ENCODE measurements at regions not wholly inside any gene's neighbourhood (a gene's known extent, or its start where the extent isn't known, plus 50 kb on each side); places are given as distances from the start of the nearest gene placed in this dataset.

DNA sequence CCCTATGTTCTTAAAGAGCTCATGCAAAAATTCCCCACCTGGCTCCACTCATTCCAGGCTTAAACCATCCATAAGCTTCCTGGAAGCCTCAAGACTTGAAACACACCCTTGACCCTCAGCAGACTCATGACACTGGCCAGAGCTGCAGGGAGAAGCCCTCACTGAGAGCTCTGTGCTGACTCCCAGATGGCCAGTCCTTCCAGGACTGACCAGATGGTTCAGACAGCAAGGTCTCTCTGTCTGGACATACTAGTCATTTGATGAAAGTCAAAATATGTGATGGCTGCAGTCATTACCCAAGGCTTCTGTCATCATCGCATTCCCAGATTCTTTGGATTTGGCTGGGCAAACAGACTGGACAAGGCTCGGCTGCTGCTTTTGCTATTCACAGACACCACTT is 397.4 kb downstream of the FOXO1 start:
- H3K4me2 ChIP-seq: no peak overlapping the region
- no peaks in the 10 kb centered on the region for H4K20me1 ChIP-seq (replicated peaks; ENCODE audit: insufficient read depth)
- no peaks in the 10 kb centered on the region for H3F3A ChIP-seq (replicated peaks; ENCODE audit: low read depth)
- Mint-ChIP-seq H3K9me3 (no peaks in the 10 kb centered on the region), H3K36me3 (ENCODE audit: low read depth) (no peaks in the 10 kb centered on the region), H3K4me1 (peaks cover 20% of the 10 kb centered on the region), H3K27me3 (ENCODE audit: insufficient read depth, low read depth, poor library complexity) (no peaks in the 10 kb centered on the region), H3K27ac (no peak overlapping the region), H3K4me3 (no peak overlapping the region)
- TF ChIP-seq STAT1 (IDR thresholded peaks at IDR 0.05; ENCODE audit: unreplicated experiment) (no peak), EZH2phosphoT487 (IDR thresholded peaks at IDR 0.05; ENCODE audit: unreplicated experiment) (no peak), ZNF114 (CRISPR knock-in tag; IDR thresholded peaks at IDR 0.05) (no peak), JUNB (IDR thresholded peaks at IDR 0.05; ENCODE audit: unreplicated experiment) (no peak), NANOG (IDR thresholded peaks at IDR 0.05; ENCODE audit: borderline replicate concordance) (no peak), POLR2AphosphoS5 (IDR thresholded peaks at IDR 0.05; ENCODE audit: low read depth) (no peak), ZNF331 (CRISPR knock-in tag; IDR thresholded peaks at IDR 0.05; ENCODE audit: low read depth) (no peak), EZH2 (IDR thresholded peaks at IDR 0.05; ENCODE audit: low read depth, unreplicated experiment) (no peak), CREB1 (CRISPR knock-in tag; IDR thresholded peaks at IDR 0.05; ENCODE audit: low read depth) (no peak)
- TF ChIP-seq, protein P1, sequence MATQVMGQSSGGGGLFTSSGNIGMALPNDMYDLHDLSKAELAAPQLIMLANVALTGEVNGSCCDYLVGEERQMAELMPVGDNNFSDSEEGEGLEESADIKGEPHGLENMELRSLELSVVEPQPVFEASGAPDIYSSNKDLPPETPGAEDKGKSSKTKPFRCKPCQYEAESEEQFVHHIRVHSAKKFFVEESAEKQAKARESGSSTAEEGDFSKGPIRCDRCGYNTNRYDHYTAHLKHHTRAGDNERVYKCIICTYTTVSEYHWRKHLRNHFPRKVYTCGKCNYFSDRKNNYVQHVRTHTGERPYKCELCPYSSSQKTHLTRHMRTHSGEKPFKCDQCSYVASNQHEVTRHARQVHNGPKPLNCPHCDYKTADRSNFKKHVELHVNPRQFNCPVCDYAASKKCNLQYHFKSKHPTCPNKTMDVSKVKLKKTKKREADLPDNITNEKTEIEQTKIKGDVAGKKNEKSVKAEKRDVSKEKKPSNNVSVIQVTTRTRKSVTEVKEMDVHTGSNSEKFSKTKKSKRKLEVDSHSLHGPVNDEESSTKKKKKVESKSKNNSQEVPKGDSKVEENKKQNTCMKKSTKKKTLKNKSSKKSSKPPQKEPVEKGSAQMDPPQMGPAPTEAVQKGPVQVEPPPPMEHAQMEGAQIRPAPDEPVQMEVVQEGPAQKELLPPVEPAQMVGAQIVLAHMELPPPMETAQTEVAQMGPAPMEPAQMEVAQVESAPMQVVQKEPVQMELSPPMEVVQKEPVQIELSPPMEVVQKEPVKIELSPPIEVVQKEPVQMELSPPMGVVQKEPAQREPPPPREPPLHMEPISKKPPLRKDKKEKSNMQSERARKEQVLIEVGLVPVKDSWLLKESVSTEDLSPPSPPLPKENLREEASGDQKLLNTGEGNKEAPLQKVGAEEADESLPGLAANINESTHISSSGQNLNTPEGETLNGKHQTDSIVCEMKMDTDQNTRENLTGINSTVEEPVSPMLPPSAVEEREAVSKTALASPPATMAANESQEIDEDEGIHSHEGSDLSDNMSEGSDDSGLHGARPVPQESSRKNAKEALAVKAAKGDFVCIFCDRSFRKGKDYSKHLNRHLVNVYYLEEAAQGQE (IDR thresholded peaks at IDR 0.05; ENCODE audit: unreplicated experiment): no peak
- TF ChIP-seq, protein P2, sequence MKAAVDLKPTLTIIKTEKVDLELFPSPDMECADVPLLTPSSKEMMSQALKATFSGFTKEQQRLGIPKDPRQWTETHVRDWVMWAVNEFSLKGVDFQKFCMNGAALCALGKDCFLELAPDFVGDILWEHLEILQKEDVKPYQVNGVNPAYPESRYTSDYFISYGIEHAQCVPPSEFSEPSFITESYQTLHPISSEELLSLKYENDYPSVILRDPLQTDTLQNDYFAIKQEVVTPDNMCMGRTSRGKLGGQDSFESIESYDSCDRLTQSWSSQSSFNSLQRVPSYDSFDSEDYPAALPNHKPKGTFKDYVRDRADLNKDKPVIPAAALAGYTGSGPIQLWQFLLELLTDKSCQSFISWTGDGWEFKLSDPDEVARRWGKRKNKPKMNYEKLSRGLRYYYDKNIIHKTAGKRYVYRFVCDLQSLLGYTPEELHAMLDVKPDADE (IDR thresholded peaks at IDR 0.05): no peak
- TF ChIP-seq, protein P3, sequence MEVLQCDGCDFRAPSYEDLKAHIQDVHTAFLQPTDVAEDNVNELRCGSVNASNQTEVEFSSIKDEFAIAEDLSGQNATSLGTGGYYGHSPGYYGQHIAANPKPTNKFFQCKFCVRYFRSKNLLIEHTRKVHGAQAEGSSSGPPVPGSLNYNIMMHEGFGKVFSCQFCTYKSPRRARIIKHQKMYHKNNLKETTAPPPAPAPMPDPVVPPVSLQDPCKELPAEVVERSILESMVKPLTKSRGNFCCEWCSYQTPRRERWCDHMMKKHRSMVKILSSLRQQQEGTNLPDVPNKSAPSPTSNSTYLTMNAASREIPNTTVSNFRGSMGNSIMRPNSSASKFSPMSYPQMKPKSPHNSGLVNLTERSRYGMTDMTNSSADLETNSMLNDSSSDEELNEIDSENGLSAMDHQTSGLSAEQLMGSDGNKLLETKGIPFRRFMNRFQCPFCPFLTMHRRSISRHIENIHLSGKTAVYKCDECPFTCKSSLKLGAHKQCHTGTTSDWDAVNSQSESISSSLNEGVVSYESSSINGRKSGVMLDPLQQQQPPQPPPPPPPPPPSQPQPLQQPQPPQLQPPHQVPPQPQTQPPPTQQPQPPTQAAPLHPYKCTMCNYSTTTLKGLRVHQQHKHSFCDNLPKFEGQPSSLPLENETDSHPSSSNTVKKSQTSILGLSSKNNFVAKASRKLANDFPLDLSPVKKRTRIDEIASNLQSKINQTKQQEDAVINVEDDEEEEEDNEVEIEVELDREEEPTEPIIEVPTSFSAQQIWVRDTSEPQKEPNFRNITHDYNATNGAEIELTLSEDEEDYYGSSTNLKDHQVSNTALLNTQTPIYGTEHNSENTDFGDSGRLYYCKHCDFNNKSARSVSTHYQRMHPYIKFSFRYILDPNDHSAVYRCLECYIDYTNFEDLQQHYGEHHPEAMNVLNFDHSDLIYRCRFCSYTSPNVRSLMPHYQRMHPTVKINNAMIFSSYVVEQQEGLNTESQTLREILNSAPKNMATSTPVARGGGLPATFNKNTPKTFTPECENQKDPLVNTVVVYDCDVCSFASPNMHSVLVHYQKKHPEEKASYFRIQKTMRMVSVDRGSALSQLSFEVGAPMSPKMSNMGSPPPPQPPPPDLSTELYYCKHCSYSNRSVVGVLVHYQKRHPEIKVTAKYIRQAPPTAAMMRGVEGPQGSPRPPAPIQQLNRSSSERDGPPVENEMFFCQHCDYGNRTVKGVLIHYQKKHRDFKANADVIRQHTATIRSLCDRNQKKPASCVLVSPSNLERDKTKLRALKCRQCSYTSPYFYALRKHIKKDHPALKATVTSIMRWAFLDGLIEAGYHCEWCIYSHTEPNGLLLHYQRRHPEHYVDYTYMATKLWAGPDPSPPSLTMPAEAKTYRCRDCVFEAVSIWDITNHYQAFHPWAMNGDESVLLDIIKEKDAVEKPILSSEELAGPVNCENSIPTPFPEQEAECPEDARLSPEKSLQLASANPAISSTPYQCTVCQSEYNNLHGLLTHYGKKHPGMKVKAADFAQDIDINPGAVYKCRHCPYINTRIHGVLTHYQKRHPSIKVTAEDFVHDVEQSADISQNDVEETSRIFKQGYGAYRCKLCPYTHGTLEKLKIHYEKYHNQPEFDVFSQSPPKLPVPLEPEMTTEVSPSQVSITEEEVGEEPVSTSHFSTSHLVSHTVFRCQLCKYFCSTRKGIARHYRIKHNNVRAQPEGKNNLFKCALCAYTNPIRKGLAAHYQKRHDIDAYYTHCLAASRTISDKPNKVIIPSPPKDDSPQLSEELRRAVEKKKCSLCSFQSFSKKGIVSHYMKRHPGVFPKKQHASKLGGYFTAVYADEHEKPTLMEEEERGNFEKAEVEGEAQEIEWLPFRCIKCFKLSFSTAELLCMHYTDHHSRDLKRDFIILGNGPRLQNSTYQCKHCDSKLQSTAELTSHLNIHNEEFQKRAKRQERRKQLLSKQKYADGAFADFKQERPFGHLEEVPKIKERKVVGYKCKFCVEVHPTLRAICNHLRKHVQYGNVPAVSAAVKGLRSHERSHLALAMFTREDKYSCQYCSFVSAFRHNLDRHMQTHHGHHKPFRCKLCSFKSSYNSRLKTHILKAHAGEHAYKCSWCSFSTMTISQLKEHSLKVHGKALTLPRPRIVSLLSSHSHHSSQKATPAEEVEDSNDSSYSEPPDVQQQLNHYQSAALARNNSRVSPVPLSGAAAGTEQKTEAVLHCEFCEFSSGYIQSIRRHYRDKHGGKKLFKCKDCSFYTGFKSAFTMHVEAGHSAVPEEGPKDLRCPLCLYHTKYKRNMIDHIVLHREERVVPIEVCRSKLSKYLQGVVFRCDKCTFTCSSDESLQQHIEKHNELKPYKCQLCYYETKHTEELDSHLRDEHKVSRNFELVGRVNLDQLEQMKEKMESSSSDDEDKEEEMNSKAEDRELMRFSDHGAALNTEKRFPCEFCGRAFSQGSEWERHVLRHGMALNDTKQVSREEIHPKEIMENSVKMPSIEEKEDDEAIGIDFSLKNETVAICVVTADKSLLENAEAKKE (CRISPR knock-in tag; IDR thresholded peaks at IDR 0.05): no peak
- TF ChIP-seq, protein P4, sequence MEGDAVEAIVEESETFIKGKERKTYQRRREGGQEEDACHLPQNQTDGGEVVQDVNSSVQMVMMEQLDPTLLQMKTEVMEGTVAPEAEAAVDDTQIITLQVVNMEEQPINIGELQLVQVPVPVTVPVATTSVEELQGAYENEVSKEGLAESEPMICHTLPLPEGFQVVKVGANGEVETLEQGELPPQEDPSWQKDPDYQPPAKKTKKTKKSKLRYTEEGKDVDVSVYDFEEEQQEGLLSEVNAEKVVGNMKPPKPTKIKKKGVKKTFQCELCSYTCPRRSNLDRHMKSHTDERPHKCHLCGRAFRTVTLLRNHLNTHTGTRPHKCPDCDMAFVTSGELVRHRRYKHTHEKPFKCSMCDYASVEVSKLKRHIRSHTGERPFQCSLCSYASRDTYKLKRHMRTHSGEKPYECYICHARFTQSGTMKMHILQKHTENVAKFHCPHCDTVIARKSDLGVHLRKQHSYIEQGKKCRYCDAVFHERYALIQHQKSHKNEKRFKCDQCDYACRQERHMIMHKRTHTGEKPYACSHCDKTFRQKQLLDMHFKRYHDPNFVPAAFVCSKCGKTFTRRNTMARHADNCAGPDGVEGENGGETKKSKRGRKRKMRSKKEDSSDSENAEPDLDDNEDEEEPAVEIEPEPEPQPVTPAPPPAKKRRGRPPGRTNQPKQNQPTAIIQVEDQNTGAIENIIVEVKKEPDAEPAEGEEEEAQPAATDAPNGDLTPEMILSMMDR (conservative IDR thresholded peaks at IDR 0.05; ENCODE audit: low read depth in 2 of 2): no peak
- peaks cover 14% of the 10 kb centered on the region for H3K4me1 ChIP-seq (ENCODE audit: insufficient read depth)
- no peak overlapping the region for H3K27ac ChIP-seq (ENCODE audit: low read depth)
- no peak for DNase-seq (ENCODE audit: low spot score)
- no peaks in the 10 kb centered on the region for H3K27me3 ChIP-seq (ENCODE audit: insufficient read depth)
- no peaks in the 10 kb centered on the region for H3K79me2 ChIP-seq (replicated peaks; ENCODE audit: insufficient read depth)
- ATAC-seq: no peak
- no peak overlapping the region for H2AFZ ChIP-seq
- H3K9me2 ChIP-seq (ENCODE audit: insufficient read depth): 0 out of 2 replicates have a peak, but pooled peaks cover 6% of the 10 kb centered on the region
- H3K4me3 ChIP-seq: no peak overlapping the region
- H3K36me3 ChIP-seq (ENCODE audit: insufficient read depth): no peaks in the 10 kb centered on the region

Data from GM23338 (cell line).